ENCODE measurements at regions not wholly inside any gene's neighbourhood (a gene's known extent, or its start where the extent isn't known, plus 50 kb on each side); places are given as distances from the start of the nearest gene placed in this dataset.
"Not testable (repeated sequence)": the region's sequence is repeated elsewhere in the genome, so short reads cannot be mapped to it uniquely, and the experiment has no call there.

DNA sequence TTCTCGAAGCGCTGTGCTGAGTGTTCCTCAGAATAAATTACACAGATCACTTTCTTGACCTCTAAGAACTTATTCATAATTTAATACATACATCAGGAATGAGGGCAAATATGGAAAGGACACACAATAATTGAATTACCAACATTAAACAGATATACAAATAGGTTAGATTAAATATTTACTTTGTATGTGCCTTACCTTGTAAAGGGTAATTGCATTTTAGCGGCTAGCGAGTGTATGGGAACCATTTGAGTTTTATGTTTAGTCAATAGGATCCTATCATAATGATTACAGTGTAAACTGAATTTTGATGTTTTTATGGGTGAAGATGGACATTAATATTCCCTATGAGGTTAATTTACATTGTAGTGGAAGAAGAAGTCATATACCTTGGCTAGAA, 1187.1 kb upstream of the WWC1 start:
- Mint-ChIP-seq H3K9me3 (peaks cover 12 to 14% of the 10 kb centered on the region in 2 donors), H3K4me1 (ENCODE audit: low read depth in 2 of 2) (no peaks in the 10 kb centered on the region), H3K36me3 (ENCODE audit: insufficient read depth) (peaks cover 3% of the 10 kb centered on the region), H3K27me3 (no peaks in the 10 kb centered on the region), H3K4me3 (no peak overlapping the region), H3K27ac (no peak overlapping the region)
- ATAC-seq (replicated peaks) (no peak), DNase-seq (no peak)

- Mint-ChIP-seq H3K4me3 (no peak overlapping the region), H3K9me3 (peaks cover 12 to 14% of the 10 kb centered on the region in 2 donors), H3K27me3 (no peaks in the 10 kb centered on the region), H3K4me1 (ENCODE audit: low read depth in 2 of 2) (no peaks in the 10 kb centered on the region), H3K36me3 (ENCODE audit: insufficient read depth) (peaks cover 3% of the 10 kb centered on the region), H3K27ac (no peak overlapping the region)
- DNase-seq (no peak), ATAC-seq (replicated peaks) (no peak)
Observed at GRCh38 chr5:167105941-167106340, 1185.5 kb upstream of the WWC1 start.

- H3K36me3 Mint-ChIP-seq (ENCODE audit: insufficient read depth), result peaks cover 2% of the 10 kb centered on the region
Observed at GRCh38 chr5:167107684-167108083, 1183.8 kb upstream of the WWC1 start.

DNA sequence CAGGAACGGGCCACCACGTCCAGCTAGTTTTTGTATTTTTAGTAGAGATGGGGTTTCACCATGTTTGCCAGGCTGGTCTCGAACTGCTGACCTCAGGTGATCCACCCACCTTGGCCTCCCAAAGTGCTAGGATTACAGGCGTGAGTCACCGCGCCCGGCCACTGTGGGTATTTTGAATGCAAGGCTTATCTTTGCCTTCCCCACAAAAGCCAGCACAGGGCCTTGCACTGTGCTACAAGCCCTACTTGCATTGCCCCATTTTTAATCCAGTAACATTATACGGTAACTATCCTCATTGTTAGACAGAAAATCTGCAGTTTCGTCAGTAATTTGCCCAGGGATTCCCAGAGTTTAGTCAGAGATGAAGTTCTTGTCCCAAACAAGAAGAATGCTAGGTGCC, 1183.2 kb upstream of the WWC1 start:
- not testable (repeated sequence) for H3K4me3 Mint-ChIP-seq; DNase-seq; H3K27ac Mint-ChIP-seq; H3K27me3 Mint-ChIP-seq; ATAC-seq (replicated peaks); H3K36me3 Mint-ChIP-seq (ENCODE audit: insufficient read depth); H3K4me1 Mint-ChIP-seq (ENCODE audit: low read depth in 2 of 2)
- H3K9me3 Mint-ChIP-seq, result peaks cover 20% of the 10 kb centered on the region in 2 donors

More at GRCh38 chr5:167107684-167108083, 1183.8 kb upstream of the WWC1 start:
- DNase-seq (no peak), ATAC-seq (replicated peaks) (no peak)
- Mint-ChIP-seq H3K4me1 (ENCODE audit: low read depth in 2 of 2) (no peaks in the 10 kb centered on the region), H3K27ac (no peak overlapping the region), H3K9me3 (peaks cover 14 to 15% of the 10 kb centered on the region in 2 donors), H3K27me3 (no peaks in the 10 kb centered on the region), H3K4me3 (no peak overlapping the region)

GRCh38 chr5:167112556-167112955, 1178.9 kb upstream of the WWC1 start:
- Mint-ChIP-seq H3K4me3 (no peak overlapping the region), H3K4me1 (ENCODE audit: low read depth in 2 of 2) (no peaks in the 10 kb centered on the region), H3K27me3 (no peaks in the 10 kb centered on the region), H3K9me3 (peaks cover 12 to 14% of the 10 kb centered on the region in 2 donors), H3K36me3 (ENCODE audit: insufficient read depth) (peaks cover 2% of the 10 kb centered on the region), H3K27ac (no peak overlapping the region)
- no peak for ATAC-seq (replicated peaks)
- no peak for DNase-seq

- no peak for ATAC-seq (replicated peaks)
- Mint-ChIP-seq H3K9me3 (peaks cover 8 to 15% of the 10 kb centered on the region in 2 donors), H3K27me3 (no peaks in the 10 kb centered on the region), H3K4me3 (no peak overlapping the region), H3K27ac (no peak overlapping the region), H3K4me1 (ENCODE audit: low read depth in 2 of 2) (no peaks in the 10 kb centered on the region), H3K36me3 (ENCODE audit: insufficient read depth) (no peaks in the 10 kb centered on the region)
- no peak for DNase-seq
Observed at GRCh38 chr5:167122267-167122666, 1169.2 kb upstream of the WWC1 start.

DNA sequence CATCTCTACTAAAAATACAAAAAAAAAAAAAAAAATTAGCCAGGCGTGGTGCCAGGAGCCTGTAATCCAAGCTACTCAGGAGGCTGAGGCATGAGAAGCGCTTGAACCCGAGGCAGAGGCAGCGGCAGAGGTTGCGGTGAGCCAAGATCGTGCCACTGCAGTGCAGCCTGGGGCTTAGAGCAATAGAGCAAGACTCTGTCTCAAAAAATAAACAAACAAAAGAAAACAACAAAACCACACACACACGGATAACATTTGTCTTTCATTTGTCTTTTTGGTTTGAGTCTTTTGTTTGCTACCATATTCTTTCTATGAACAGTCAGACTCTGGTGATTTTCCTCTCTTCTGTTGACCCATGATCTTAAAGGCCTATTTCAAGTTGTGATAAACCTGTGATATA, 1168.3 kb upstream of the WWC1 start:
- Mint-ChIP-seq H3K27me3 (no peaks in the 10 kb centered on the region), H3K9me3 (peaks cover 8 to 15% of the 10 kb centered on the region in 2 donors), H3K4me3 (no peak overlapping the region), H3K36me3 (ENCODE audit: insufficient read depth) (no peaks in the 10 kb centered on the region), H3K4me1 (ENCODE audit: low read depth in 2 of 2) (no peaks in the 10 kb centered on the region), H3K27ac (no peak overlapping the region)
- DNase-seq, result no peak
- ATAC-seq (replicated peaks), result no peak

GRCh38 chr5:167128581-167128980, 1162.9 kb upstream of the WWC1 start:
- no peak for DNase-seq
- peaks cover 7 to 13% of the 10 kb centered on the region in 2 donors for H3K9me3 Mint-ChIP-seq
- no peak overlapping the region for H3K27ac Mint-ChIP-seq
- no peak overlapping the region for H3K4me3 Mint-ChIP-seq
- ATAC-seq (replicated peaks), result no peak
- H3K36me3 Mint-ChIP-seq (ENCODE audit: insufficient read depth), result no peaks in the 10 kb centered on the region
- H3K4me1 Mint-ChIP-seq (ENCODE audit: low read depth in 2 of 2), result no peaks in the 10 kb centered on the region
- no peaks in the 10 kb centered on the region for H3K27me3 Mint-ChIP-seq

DNA sequence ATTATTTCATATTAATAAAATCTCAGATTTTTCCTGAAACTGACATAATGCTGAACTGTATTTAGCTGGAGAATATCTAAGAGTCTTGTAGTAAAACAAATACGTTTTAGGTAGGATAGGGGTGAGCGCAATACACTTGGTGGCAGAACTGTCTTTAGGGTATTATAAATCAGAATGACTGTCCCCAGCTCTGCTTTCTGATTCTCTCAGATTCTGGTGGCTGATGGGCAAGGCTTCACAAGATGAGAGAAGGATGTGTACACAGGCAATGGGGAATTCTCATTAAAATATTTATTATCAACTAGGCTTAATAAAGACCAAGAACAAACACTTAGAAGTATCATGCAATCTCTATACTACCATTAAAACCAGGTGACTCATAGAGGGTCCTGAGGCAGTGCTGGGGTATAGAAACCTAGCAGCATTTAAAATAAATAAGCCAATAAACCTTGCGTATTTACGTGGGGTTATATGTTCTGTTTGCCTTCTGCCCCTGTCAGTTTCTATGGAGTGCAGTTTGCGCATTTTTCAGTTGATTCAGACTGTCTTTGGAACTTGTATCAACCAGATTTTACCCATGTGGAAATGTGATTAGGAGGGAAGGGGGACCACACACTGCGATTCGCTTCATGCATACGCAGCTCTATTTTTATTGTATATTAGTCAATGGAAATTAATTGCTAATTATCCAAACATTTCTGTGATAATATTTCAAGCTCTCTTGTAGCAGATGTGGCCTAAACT, 1150.7 kb upstream of the WWC1 start:
- Mint-ChIP-seq H3K4me3 (no peak overlapping the region), H3K36me3 (ENCODE audit: insufficient read depth) (no peaks in the 10 kb centered on the region)

DNA sequence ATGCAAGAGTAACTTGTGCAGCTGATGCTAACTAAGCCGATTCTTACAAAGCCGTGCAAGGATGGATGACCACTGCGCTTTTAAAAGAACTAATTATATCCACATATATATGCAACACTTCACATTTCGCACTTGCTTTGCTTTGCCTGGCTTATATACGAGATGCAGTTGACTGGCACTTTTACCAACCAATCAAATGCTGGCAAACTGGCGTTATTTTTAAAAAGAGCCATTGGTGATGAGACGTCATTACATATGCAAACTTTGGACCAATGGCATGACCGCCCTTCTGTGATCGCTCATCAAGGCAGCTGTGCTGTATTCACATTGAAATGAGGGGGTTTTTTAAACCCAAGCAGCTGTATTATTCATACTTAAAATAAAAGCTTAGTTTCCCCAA, 1147.7 kb upstream of the WWC1 start:
- Mint-ChIP-seq H3K4me1 (ENCODE audit: low read depth in 2 of 2) (no peaks in the 10 kb centered on the region), H3K36me3 (ENCODE audit: insufficient read depth) (no peaks in the 10 kb centered on the region), H3K27me3 (no peaks in the 10 kb centered on the region), H3K27ac (no peak overlapping the region), H3K9me3 (peaks cover 2 to 8% of the 10 kb centered on the region in 2 donors), H3K4me3 (no peak overlapping the region)
- ATAC-seq (replicated peaks), result no peak
- DNase-seq, result no peak

More for the DNA sequence above, 1150.7 kb upstream of the WWC1 start:
- H3K4me1 Mint-ChIP-seq (ENCODE audit: low read depth in 2 of 2), result no peaks in the 10 kb centered on the region
- DNase-seq (no peak), ATAC-seq (replicated peaks) (no peak)
- peaks cover 2 to 8% of the 10 kb centered on the region in 2 donors for H3K9me3 Mint-ChIP-seq
- no peaks in the 10 kb centered on the region for H3K27me3 Mint-ChIP-seq
- H3K27ac Mint-ChIP-seq, result no peak overlapping the region

GRCh38 chr5:167145841-167146240, 1145.6 kb upstream of the WWC1 start:
- H3K27me3 Mint-ChIP-seq, result no peaks in the 10 kb centered on the region
- H3K9me3 Mint-ChIP-seq, result peaks cover 3 to 8% of the 10 kb centered on the region in 2 donors
- H3K36me3 Mint-ChIP-seq (ENCODE audit: insufficient read depth), result no peaks in the 10 kb centered on the region
- no peaks in the 10 kb centered on the region for H3K4me1 Mint-ChIP-seq (ENCODE audit: low read depth in 2 of 2)
- no peak for DNase-seq
- H3K4me3 Mint-ChIP-seq, result no peak overlapping the region
- ATAC-seq (replicated peaks), result no peak
- no peak overlapping the region for H3K27ac Mint-ChIP-seq

DNA sequence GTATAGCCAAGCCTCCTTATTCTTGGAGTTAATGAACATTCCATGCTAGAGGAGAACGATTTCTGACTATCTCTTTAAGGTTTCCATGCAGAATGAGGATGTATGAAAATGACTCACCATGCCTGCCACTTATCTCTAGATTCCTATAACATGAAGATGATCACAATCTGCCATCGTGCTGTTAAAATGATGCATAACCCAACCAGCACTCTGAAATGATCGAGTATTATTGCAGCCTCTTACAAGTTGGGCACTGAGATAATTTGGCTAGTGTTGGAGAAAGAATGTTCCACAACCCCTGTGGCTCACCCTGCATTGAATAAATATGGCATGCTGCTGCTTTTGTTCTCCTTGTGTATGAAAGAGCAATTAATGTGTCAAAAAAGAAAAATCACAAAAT, 1143.6 kb upstream of the WWC1 start:
- ATAC-seq (replicated peaks), result no peak
- Mint-ChIP-seq H3K4me1 (ENCODE audit: low read depth in 2 of 2) (no peaks in the 10 kb centered on the region), H3K9me3 (peaks cover 3 to 10% of the 10 kb centered on the region in 2 donors), H3K36me3 (ENCODE audit: insufficient read depth) (no peaks in the 10 kb centered on the region), H3K4me3 (no peak overlapping the region), H3K27me3 (no peaks in the 10 kb centered on the region), H3K27ac (no peak overlapping the region)
- no peak for DNase-seq

DNA sequence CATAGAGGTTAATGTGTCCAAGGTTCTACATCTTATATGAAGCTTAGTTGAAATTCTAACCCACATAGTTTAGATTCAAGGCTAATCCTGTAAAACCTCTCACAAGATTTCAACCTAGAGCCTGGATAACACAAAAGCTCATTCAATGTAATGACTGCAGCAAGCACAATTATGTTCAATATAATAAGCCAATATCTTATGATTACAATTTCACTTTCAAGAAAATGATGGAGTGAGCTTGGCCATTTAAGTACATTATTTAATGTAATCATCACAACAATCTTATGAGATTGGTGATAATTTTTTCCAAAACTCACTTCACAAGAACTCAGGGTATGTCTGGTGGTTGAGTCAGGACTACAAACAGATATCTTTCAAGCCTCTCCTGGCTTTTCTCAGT, 1140.8 kb upstream of the WWC1 start:
- ATAC-seq (replicated peaks) (no peak), DNase-seq (no peak)
- no peaks in the 10 kb centered on the region for H3K36me3 Mint-ChIP-seq (ENCODE audit: insufficient read depth)
- H3K4me1 Mint-ChIP-seq (ENCODE audit: low read depth in 2 of 2), result no peaks in the 10 kb centered on the region
- H3K9me3 Mint-ChIP-seq, result peaks cover 3 to 8% of the 10 kb centered on the region in 2 donors
- H3K27me3 Mint-ChIP-seq, result no peaks in the 10 kb centered on the region
- H3K27ac Mint-ChIP-seq, result no peak overlapping the region
- H3K4me3 Mint-ChIP-seq, result no peak overlapping the region

GRCh38 chr5:167152561-167152960, 1138.9 kb upstream of the WWC1 start:
- DNase-seq (no peak), ATAC-seq (replicated peaks) (no peak)
- no peaks in the 10 kb centered on the region for H3K36me3 Mint-ChIP-seq (ENCODE audit: insufficient read depth)
- H3K27ac Mint-ChIP-seq, result no peak overlapping the region
- peaks cover 3 to 8% of the 10 kb centered on the region in 2 donors for H3K9me3 Mint-ChIP-seq
- no peaks in the 10 kb centered on the region for H3K4me1 Mint-ChIP-seq (ENCODE audit: low read depth in 2 of 2)
- H3K27me3 Mint-ChIP-seq, result no peaks in the 10 kb centered on the region
- no peak overlapping the region for H3K4me3 Mint-ChIP-seq

Measured in effector memory CD8-positive, alpha-beta T cell (primary cell).